IPS DF 6.9 (cell line): ENCODE measurements at regions not wholly inside any gene's neighbourhood (a gene's known extent, or its start where the extent isn't known, plus 50 kb on each side); places are given as distances from the start of the nearest gene placed in this dataset.

Experiments used
- DNase-seq: peaks from one replicate; pipeline ENCODE4 v3.0.0-alpha.2; 2013; ENCODE audit warnings: low read depth, low spot score
- H3K27ac ChIP-seq: one replicate; pipeline ENCODE4 v1.5.1; 2013; ENCODE audit warnings: low read length, control low read depth
- H3K27me3 ChIP-seq: 2 replicates; pipeline ENCODE4 v1.6.1; 2013; ENCODE audit warnings: mild to moderate bottlenecking, low read length; ENCODE audit not compliant: control insufficient read depth, insufficient read depth
- H3K36me3 ChIP-seq: 2 replicates; pipeline ENCODE4 v1.6.1; 2013; ENCODE audit warnings: low read length; ENCODE audit not compliant: control insufficient read depth, insufficient read depth
- H3K4me1 ChIP-seq: 2 replicates; pipeline ENCODE4 v1.6.1; 2013; ENCODE audit warnings: low read length; ENCODE audit not compliant: control insufficient read depth, insufficient read depth
- H3K4me3 ChIP-seq: 2 replicates; pipeline ENCODE4 v1.5.1; 2013; ENCODE audit warnings: mild to moderate bottlenecking, low read length
- H3K9me3 ChIP-seq: 2 replicates; pipeline ENCODE4 v1.6.1; 2013; ENCODE audit warnings: low read length, inconsistent platforms; ENCODE audit not compliant: control insufficient read depth, insufficient read depth
- WGBS: extraction: QIAGEN DNeasy Blood & Tissue Kit; methylation state at CpG from one replicate; pipeline ENCODE4 v1.1.7; 2013; ENCODE audit warnings: mixed read lengths, missing lambda C conversion rate; ENCODE audit not compliant: insufficient read length, insufficient coverage; 5-methylcytosine and 5-hydroxymethylcytosine counted together

GRCh38 chrX:20427173-20427770 is 160.6 kb upstream of the RPS6KA3 start:
- Histone ChIP-seq H3K27me3 (no peaks in the 10 kb centered on the region), H3K4me1 (no peaks in the 10 kb centered on the region), H3K36me3 (no peaks in the 10 kb centered on the region), H3K9me3 (no peaks in the 10 kb centered on the region), H3K4me3 (no peak overlapping the region), H3K27ac (no peak overlapping the region)
- WGBS, result no CpG with 5 or more reads among the region's 3 CpGs
- no peak for DNase-seq

DNA sequence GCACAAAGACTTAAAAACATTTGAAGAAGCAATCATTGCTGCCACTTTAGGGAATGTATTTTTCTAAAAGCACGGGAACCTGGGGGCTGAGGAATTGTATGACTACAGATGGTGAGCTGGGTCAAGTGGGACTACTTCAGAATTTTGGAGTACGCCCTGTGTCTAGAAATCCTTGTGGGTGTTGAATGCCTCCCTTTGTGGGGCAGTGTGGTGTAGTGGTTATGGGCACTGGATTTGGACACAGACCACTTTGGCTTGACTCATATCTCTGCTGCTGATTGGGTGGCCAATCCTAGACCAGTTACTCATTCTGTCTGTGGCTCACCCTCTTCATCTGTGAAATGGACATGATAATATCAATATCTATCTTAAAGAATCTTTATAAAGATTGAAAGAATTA is 155.0 kb upstream of the RPS6KA3 start:
- no peaks in the 10 kb centered on the region for H3K36me3 ChIP-seq
- DNase-seq, result no peak
- WGBS, result no CpG with 5 or more reads among the region's 2 CpGs
- no peaks in the 10 kb centered on the region for H3K9me3 ChIP-seq
- H3K4me1 ChIP-seq, result no peaks in the 10 kb centered on the region
- no peaks in the 10 kb centered on the region for H3K27me3 ChIP-seq
- H3K4me3 ChIP-seq, result no peak overlapping the region
- H3K27ac ChIP-seq, result no peak overlapping the region

DNA sequence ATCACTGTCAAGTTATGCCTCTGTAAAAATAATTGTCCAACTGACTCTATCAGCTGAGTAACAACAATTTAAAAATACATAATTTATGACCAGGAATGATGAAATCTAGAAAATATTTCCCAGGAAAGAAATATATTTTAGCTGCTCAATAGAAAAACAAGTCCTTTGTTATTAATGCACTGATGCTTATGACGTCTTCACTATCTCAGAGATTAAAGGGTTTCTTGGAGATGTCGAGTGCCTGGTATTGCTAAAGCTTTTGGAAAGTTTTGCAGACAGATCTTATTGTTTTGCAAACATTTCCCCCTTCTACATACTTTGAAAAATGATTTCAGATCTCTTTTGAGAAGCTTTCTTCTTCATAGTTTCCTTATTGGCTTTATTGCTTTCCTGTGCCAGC is 154.6 kb upstream of the RPS6KA3 start:
- Histone ChIP-seq H3K4me1 (no peaks in the 10 kb centered on the region), H3K27me3 (no peaks in the 10 kb centered on the region), H3K9me3 (no peaks in the 10 kb centered on the region), H3K36me3 (no peaks in the 10 kb centered on the region), H3K4me3 (no peak overlapping the region), H3K27ac (no peak overlapping the region)
- no CpG with 5 or more reads among the region's 2 CpGs for WGBS
- no peak for DNase-seq

- Histone ChIP-seq H3K4me3 (no peak overlapping the region), H3K36me3 (no peaks in the 10 kb centered on the region), H3K9me3 (no peaks in the 10 kb centered on the region), H3K27me3 (no peaks in the 10 kb centered on the region), H3K27ac (no peak overlapping the region), H3K4me1 (no peaks in the 10 kb centered on the region; the same call in 1 of the 2 replicates)
- no CpG with 5 or more reads among the region's 2 CpGs for WGBS
- no peak for DNase-seq
These were observed 153.3 kb upstream of the RPS6KA3 start for GRCh38 chrX:20420058-20420457.

DNA sequence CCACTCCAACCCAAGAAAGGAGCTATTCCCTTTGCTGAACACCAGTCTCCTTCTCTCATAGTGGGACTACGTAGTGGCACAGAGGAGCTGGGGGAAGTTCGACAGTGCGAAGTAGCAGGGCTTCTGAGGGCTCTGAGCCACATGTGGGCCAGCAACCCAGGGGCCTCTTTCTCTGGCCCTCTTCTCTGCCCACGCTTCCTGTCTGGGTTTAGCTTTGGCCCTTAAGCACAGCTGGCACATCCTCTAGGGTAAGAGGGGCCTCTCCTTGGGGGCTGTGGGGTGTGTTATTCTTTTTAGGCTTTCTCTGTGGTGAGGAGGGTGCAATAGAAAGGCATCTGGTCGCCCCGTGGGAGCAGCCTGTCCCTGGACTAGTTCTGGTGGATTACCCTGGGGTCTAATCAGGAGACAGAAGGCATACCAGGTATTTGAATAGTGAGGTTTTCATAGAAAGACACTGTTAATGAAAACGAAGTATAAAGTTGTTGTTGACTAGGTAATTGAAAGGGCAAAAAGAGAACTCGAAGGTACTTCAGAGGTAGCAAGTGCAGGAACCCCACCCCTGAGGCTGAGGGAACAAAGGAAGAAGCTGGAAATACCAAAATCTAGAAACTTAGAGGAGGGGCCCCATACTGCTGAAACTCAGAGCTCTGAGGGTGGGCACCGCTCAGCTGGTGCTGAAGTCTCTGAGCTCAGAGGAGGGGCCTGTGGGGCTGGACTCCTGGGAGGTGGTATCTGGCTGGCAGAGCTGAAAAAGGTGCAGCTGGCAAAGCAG is 151.9 kb upstream of the RPS6KA3 start:
- no peaks in the 10 kb centered on the region for H3K36me3 ChIP-seq
- no peak overlapping the region for H3K4me3 ChIP-seq
- H3K27ac ChIP-seq, result no peak overlapping the region
- H3K4me1 ChIP-seq, result no peaks in the 10 kb centered on the region; the same call in 1 of the 2 replicates
- no CpG with 5 or more reads among the region's 9 CpGs for WGBS
- DNase-seq, result no peak
- no peaks in the 10 kb centered on the region for H3K27me3 ChIP-seq
- no peaks in the 10 kb centered on the region for H3K9me3 ChIP-seq

DNA sequence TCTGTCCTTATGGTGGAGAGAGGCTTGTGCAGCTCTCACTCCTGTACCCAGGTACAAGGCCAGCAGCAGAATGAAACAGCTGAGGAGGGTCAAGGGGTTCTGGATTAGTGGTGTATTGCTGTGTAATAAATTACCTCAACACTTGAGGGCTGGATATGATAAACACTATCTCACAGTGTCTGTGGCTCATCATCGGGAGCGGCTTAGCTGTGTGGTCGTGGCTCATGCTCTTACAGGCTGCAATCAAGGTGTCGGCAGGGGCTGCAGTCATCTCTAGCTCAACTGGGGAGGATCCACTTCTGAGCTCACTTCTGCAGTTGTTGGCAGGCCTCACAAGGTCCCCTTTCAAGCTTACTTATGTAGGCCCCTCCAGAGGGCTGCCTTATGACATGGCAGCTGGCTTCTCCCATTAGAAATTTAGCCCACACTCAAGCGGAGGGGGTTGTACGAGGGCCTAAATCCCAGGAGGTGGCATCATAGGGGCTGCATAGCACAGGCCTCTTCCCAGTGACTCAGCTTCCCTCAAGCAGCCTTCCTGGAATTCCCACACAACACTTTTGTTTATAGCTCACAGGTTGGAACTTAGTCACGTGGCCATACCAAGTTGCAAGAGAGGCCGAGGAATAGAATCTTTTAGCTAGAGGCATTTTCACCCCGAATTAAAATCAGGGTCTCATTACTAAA is 148.2 kb upstream of the RPS6KA3 start:
- no peak overlapping the region for H3K27ac ChIP-seq
- no peak overlapping the region for H3K4me3 ChIP-seq
- WGBS, result no CpG with 5 or more reads among the region's 9 CpGs
- no peaks in the 10 kb centered on the region; the same call in 1 of the 2 replicates for H3K4me1 ChIP-seq
- no peaks in the 10 kb centered on the region for H3K36me3 ChIP-seq
- DNase-seq, result no peak
- H3K9me3 ChIP-seq, result no peaks in the 10 kb centered on the region
- H3K27me3 ChIP-seq, result no peaks in the 10 kb centered on the region

GRCh38 chrX:20414066-20414465 is 147.4 kb upstream of the RPS6KA3 start:
- Histone ChIP-seq H3K36me3 (no peaks in the 10 kb centered on the region), H3K4me3 (no peak overlapping the region), H3K27ac (no peak overlapping the region), H3K27me3 (no peaks in the 10 kb centered on the region), H3K9me3 (no peaks in the 10 kb centered on the region), H3K4me1 (no peaks in the 10 kb centered on the region; the same call in 1 of the 2 replicates)
- DNase-seq, result no peak
- WGBS, result no CpG with 5 or more reads among the region's 2 CpGs

DNA sequence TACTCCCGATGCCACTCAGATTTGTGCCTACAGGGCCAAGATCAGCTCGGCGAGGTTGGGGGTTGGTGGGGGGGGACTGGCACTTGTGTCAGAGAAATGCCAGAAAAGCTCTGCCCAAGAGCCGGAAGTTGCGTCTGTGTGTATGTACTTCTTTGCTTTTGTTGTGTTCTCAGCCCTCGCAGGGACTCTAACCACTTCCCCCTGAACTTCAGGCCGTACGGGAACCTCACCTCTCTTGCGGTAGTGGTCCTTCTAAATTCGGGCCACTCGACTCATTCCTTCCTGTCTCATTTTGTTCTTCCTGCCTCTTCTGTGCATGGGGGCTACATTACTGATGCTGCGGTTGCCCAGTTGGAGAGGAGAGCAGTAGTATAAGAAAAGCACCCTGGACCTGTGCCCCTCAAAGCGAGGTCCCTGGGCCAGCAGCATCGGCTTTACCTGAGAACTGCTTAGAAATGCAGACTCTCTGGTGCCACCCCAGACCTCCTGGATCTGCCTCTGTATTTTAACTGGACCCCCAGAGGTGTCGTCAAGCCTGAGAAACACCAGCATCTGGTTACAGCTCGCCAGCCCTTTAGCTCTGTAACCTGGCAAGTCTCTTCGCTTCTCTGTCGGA is 146.3 kb upstream of the RPS6KA3 start:
- no peak overlapping the region for H3K27ac ChIP-seq
- no CpG with 5 or more reads among the region's 18 CpGs for WGBS
- no peak for DNase-seq

DNA sequence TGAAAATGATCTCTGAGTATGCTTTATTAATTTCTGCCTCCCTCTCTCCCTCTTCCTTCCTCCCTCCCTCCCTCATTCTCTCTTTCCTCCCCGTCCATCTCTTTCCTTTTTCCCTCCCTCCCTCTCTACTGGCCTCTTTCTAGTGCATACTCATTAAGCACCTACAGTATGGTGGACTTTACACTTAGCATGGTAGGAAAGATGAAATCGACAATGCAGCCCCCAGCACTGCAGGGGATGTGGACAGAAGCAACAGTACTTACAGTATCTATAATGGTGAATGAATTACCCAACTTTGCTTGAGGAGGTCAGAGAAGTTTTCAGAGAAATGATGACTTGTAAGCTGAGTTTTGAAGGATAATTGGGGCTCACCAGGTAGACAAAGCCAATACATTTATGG is 143.8 kb upstream of the RPS6KA3 start:
- Histone ChIP-seq H3K9me3 (no peaks in the 10 kb centered on the region), H3K27me3 (no peaks in the 10 kb centered on the region), H3K4me1 (no peaks in the 10 kb centered on the region; the same call in 1 of the 2 replicates), H3K27ac (no peak overlapping the region), H3K36me3 (no peaks in the 10 kb centered on the region), H3K4me3 (no peak overlapping the region)
- no peak for DNase-seq
- no CpG with 5 or more reads among the region's 2 CpGs for WGBS

More for the DNA sequence above, 146.3 kb upstream of the RPS6KA3 start:
- no peaks in the 10 kb centered on the region for H3K27me3 ChIP-seq
- no peaks in the 10 kb centered on the region for H3K36me3 ChIP-seq
- no peaks in the 10 kb centered on the region; the same call in 1 of the 2 replicates for H3K4me1 ChIP-seq
- no peaks in the 10 kb centered on the region for H3K9me3 ChIP-seq
- no peak overlapping the region for H3K4me3 ChIP-seq

DNA sequence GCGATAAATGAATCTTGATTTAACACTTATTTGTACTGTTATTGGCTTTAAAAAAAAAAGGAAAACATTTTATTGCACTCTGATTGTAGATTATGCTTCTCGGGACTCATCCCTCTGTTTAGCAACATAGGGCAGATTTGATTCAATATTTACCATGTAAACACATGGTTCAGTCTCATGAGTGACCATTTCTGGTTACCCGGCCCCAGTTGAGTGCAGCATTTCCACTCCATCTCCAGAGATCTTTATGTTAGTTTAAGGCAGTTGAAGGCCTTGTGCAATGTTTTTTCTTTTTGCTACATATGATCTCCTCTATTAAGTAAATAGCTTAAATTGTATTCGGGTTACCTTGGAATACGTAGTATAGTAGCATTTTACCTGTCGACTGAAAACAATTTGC is 143.3 kb upstream of the RPS6KA3 start:
- H3K9me3 ChIP-seq, result no peaks in the 10 kb centered on the region
- H3K36me3 ChIP-seq, result no peaks in the 10 kb centered on the region
- WGBS, result no CpG with 5 or more reads among the region's 6 CpGs
- DNase-seq, result no peak
- no peak overlapping the region for H3K4me3 ChIP-seq
- H3K4me1 ChIP-seq, result no peaks in the 10 kb centered on the region; the same call in 1 of the 2 replicates
- no peaks in the 10 kb centered on the region for H3K27me3 ChIP-seq
- H3K27ac ChIP-seq, result no peak overlapping the region
